KMS-11 (cell line): ENCODE measurements at regions not wholly inside any gene's neighbourhood (a gene's known extent, or its start where the extent isn't known, plus 50 kb on each side); places are given as distances from the start of the nearest gene placed in this dataset.

Experiments used
- H2AFZ ChIP-seq: fragments of 200-600 bp; sonication (generic); 2 replicates; pipeline ENCODE4 v1.6.1; 2016; ENCODE audit warnings: antibody characterized with exemption, mixed run types, low read depth
- H3K27ac ChIP-seq: fragments of 200-600 bp; sonication (generic); 2 replicates; pipeline ENCODE4 v1.6.1; 2016; ENCODE audit warnings: mild to moderate bottlenecking, mixed run types
- H3K27me3 ChIP-seq: fragments of 200-600 bp; sonication (generic); 2 replicates; pipeline ENCODE4 v1.6.1; 2017; ENCODE audit warnings: mild to moderate bottlenecking, low read depth, mixed run types, moderate library complexity; ENCODE audit not compliant: insufficient read depth
- H3K36me3 ChIP-seq: fragments of 200-600 bp; sonication (generic); 2 replicates; pipeline ENCODE4 v1.6.1; 2017; ENCODE audit warnings: mild to moderate bottlenecking, mixed run types; ENCODE audit not compliant: insufficient read depth
- H3K4me1 ChIP-seq: fragments of 200-600 bp; sonication (generic); 2 replicates; pipeline ENCODE4 v1.6.1; 2016; ENCODE audit warnings: mild to moderate bottlenecking, low read depth, mixed run types; ENCODE audit not compliant: poor library complexity, severe bottlenecking
- H3K4me2 ChIP-seq: fragments of 200-600 bp; sonication (generic); 2 replicates; pipeline ENCODE4 v1.7.0; 2016; ENCODE audit warnings: mild to moderate bottlenecking, mixed run types
- H3K4me3 ChIP-seq: fragments of 200-600 bp; sonication (generic); IDR thresholded peaks from 2 replicates; pipeline ENCODE4 v1.6.1; 2017; ENCODE audit warnings: low read depth, low read length, mixed read lengths; ENCODE audit not compliant: insufficient read depth
- H3K79me2 ChIP-seq: fragments of 200-600 bp; sonication (generic); 2 replicates; pipeline ENCODE4 v1.6.1; 2016; ENCODE audit warnings: low read depth, mixed run types; ENCODE audit not compliant: insufficient read depth
- H3K9ac ChIP-seq: fragments of 200-600 bp; sonication (generic); 2 replicates; pipeline ENCODE4 v1.6.1; 2016; ENCODE audit warnings: mild to moderate bottlenecking, mixed run types
- H4K20me1 ChIP-seq: fragments of 200-600 bp; sonication (generic); 2 replicates; pipeline ENCODE4 v1.6.1; 2016; ENCODE audit warnings: mild to moderate bottlenecking, mixed run types; ENCODE audit not compliant: insufficient read depth
- CTCF ChIP-seq: fragments of 200-600 bp; sonication (generic); conservative IDR thresholded peaks from 2 replicates; pipeline ENCODE4 v1.6.1; 2017; ENCODE audit warnings: low read depth, mild to moderate bottlenecking, antibody characterized with exemption, low read length, moderate library complexity, mixed read lengths

- Histone ChIP-seq H3K27ac (no peak overlapping the region), H2AFZ (no peak overlapping the region), H3K27me3 (no peaks in the 10 kb centered on the region), H3K36me3 (no peaks in the 10 kb centered on the region), H3K9ac (no peak overlapping the region), H3K4me1 (no peaks in the 10 kb centered on the region), H3K79me2 (no peaks in the 10 kb centered on the region), H3K4me3 (no peak overlapping the region), H3K4me2 (no peak overlapping the region), H4K20me1 (no peaks in the 10 kb centered on the region)
- TF ChIP-seq CTCF = no peak
Measured at GRCh38 chr2:238599549-238600505, 173.1 kb downstream of the ASB1 start.

- H3K36me3 ChIP-seq = no peaks in the 10 kb centered on the region
- no peak for TF ChIP-seq CTCF
- no peaks in the 10 kb centered on the region for H3K27me3 ChIP-seq
- H3K79me2 ChIP-seq = no peaks in the 10 kb centered on the region
- no peak overlapping the region for H3K27ac ChIP-seq
- H3K9ac ChIP-seq = no peak overlapping the region
- no peaks in the 10 kb centered on the region for H3K4me1 ChIP-seq
- no peak overlapping the region for H3K4me3 ChIP-seq
- no peak overlapping the region for H3K4me2 ChIP-seq
- no peaks in the 10 kb centered on the region for H4K20me1 ChIP-seq
- no peak overlapping the region for H2AFZ ChIP-seq
Measured at GRCh38 chr2:238600506-238601432, 174.0 kb downstream of the ASB1 start.

GRCh38 chr2:238601433-238602222, 174.9 kb downstream of the ASB1 start:
- no peaks in the 10 kb centered on the region for H3K4me1 ChIP-seq
- H3K4me3 ChIP-seq = no peak overlapping the region
- no peak for TF ChIP-seq CTCF
- no peaks in the 10 kb centered on the region for H3K27me3 ChIP-seq
- H3K79me2 ChIP-seq = no peaks in the 10 kb centered on the region
- no peaks in the 10 kb centered on the region for H4K20me1 ChIP-seq
- H3K4me2 ChIP-seq = no peak overlapping the region
- no peaks in the 10 kb centered on the region for H3K36me3 ChIP-seq
- H2AFZ ChIP-seq = no peak overlapping the region
- no peak overlapping the region for H3K9ac ChIP-seq
- no peak overlapping the region for H3K27ac ChIP-seq
